ENCODE measurements at regions not wholly inside any gene's neighbourhood (a gene's known extent, or its start where the extent isn't known, plus 50 kb on each side); places are given as distances from the start of the nearest gene placed in this dataset.

GRCh38 chr7:81470724-81471379 lies 299.0 kb downstream of the HGF start:
- no peak overlapping the region for H3K27ac ChIP-seq
- peaks cover 0 to 7% (median 0%) of the 10 kb centered on the region in 10 experiments; a peak in 4 of 20 replicates for H3K4me1 ChIP-seq
- no peaks in the 10 kb centered on the region for H4K20me1 ChIP-seq
- H3K9me3 ChIP-seq (replicated peaks in 1 of 11): no peaks in the 10 kb centered on the region
- no peaks in the 10 kb centered on the region for H3K36me3 ChIP-seq
- H3K9ac ChIP-seq: no peak overlapping the region
- TF ChIP-seq Cebpa-rat (IDR thresholded peaks at IDR 0.05): no peak
- H3K4me2 ChIP-seq: no peak overlapping the region
- H3K4me3 ChIP-seq: no peak overlapping the region
- H3K27me3 ChIP-seq: no peaks in the 10 kb centered on the region

GRCh38 chr7:81469869-81470723 lies 299.8 kb downstream of the HGF start:
- Histone ChIP-seq H3K27me3 (no peaks in the 10 kb centered on the region), H3K4me2 (no peak overlapping the region), H4K20me1 (no peaks in the 10 kb centered on the region), H3K36me3 (no peaks in the 10 kb centered on the region), H3K9me3 (replicated peaks in 1 of 11) (no peaks in the 10 kb centered on the region), H3K4me3 (no peak overlapping the region), H3K9ac (no peak overlapping the region), H3K4me1 (peaks cover 0 to 7% (median 0%) of the 10 kb centered on the region in 10 experiments; a peak in 4 of 20 replicates), H3K27ac (no peak overlapping the region)
- TF ChIP-seq Cebpa-rat (IDR thresholded peaks at IDR 0.05): no peak

- Histone ChIP-seq H3K36me3 (no peaks in the 10 kb centered on the region), H3K27ac (no peak overlapping the region), H3K9ac (no peak overlapping the region), H3K27me3 (no peaks in the 10 kb centered on the region), H3K4me1 (peaks cover 0 to 7% (median 0%) of the 10 kb centered on the region in 10 experiments; a peak in 4 of 20 replicates), H4K20me1 (no peaks in the 10 kb centered on the region), H3K4me2 (no peak overlapping the region), H3K4me3 (no peak overlapping the region), H3K9me3 (replicated peaks in 1 of 11) (no peaks in the 10 kb centered on the region)
- no peak for TF ChIP-seq Cebpa-rat (IDR thresholded peaks at IDR 0.05)
Measured at GRCh38 chr7:81469153-81469868, 300.5 kb downstream of the HGF start.

GRCh38 chr7:81468526-81468925 lies 301.3 kb downstream of the HGF start:
- no peak for TF ChIP-seq Cebpa-rat (IDR thresholded peaks at IDR 0.05)

GRCh38 chr7:81467964-81468363 lies 301.9 kb downstream of the HGF start:
- Histone ChIP-seq H3K9me3 (replicated peaks in 1 of 11) (no peaks in the 10 kb centered on the region), H4K20me1 (no peaks in the 10 kb centered on the region), H3K27me3 (no peaks in the 10 kb centered on the region), H3K4me3 (no peak overlapping the region), H3K27ac (no peak overlapping the region), H3K36me3 (no peaks in the 10 kb centered on the region), H3K9ac (no peak overlapping the region), H3K4me2 (no peak overlapping the region), H3K4me1 (0 out of 20 replicates have a peak, but pooled peaks cover 0 to under 1% (median 0%) of the 10 kb centered on the region in 10 experiments)
- TF ChIP-seq Cebpa-rat (IDR thresholded peaks at IDR 0.05): no peak

More at GRCh38 chr7:81468526-81468925, 301.3 kb downstream of the HGF start:
- no peaks in the 10 kb centered on the region for H3K36me3 ChIP-seq
- no peak overlapping the region for H3K4me2 ChIP-seq
- no peaks in the 10 kb centered on the region for H4K20me1 ChIP-seq
- no peak overlapping the region for H3K27ac ChIP-seq
- H3K4me1 ChIP-seq: peaks cover 0 to 7% (median 0%) of the 10 kb centered on the region in 10 experiments; a peak in 4 of 20 replicates
- no peaks in the 10 kb centered on the region for H3K27me3 ChIP-seq
- no peak overlapping the region for H3K9ac ChIP-seq
- no peak overlapping the region for H3K4me3 ChIP-seq
- no peaks in the 10 kb centered on the region for H3K9me3 ChIP-seq (replicated peaks in 1 of 11)

- no peak overlapping the region for H3K27ac ChIP-seq
- no peaks in the 10 kb centered on the region for H3K36me3 ChIP-seq
- H3K9ac ChIP-seq: no peak overlapping the region
- no peaks in the 10 kb centered on the region for H3K9me3 ChIP-seq (replicated peaks in 1 of 11)
- H3K4me2 ChIP-seq: no peak overlapping the region
- TF ChIP-seq Cebpa-rat (IDR thresholded peaks at IDR 0.05): no peak
- no peaks in the 10 kb centered on the region for H3K27me3 ChIP-seq
- H3K4me3 ChIP-seq: no peak overlapping the region
- H3K4me1 ChIP-seq: peaks cover 0 to 11% (median 7%) of the 10 kb centered on the region in 10 experiments; a peak in 6 of 20 replicates
- no peaks in the 10 kb centered on the region for H4K20me1 ChIP-seq
Measured at GRCh38 chr7:81462672-81463071, 307.2 kb downstream of the HGF start.

GRCh38 chr7:81460250-81461045 lies 309.4 kb downstream of the HGF start:
- H3K27ac ChIP-seq: no peak overlapping the region
- no peak overlapping the region for H3K9ac ChIP-seq
- no peak for TF ChIP-seq Cebpa-rat (IDR thresholded peaks at IDR 0.05)
- H3K4me1 ChIP-seq: peaks cover 0 to 11% (median 7%) of the 10 kb centered on the region in 10 experiments; a peak in 6 of 20 replicates
- H4K20me1 ChIP-seq: no peaks in the 10 kb centered on the region
- no peaks in the 10 kb centered on the region for H3K9me3 ChIP-seq (replicated peaks in 1 of 11)
- no peak overlapping the region for H3K4me3 ChIP-seq
- no peaks in the 10 kb centered on the region for H3K27me3 ChIP-seq
- H3K36me3 ChIP-seq: no peaks in the 10 kb centered on the region
- H3K4me2 ChIP-seq: peak overlapping the region in 5 of 11 experiments; percentile 4 to 25 (median 5); a peak in 5 of 22 replicates

GRCh38 chr7:81459485-81459884 lies 310.4 kb downstream of the HGF start:
- Histone ChIP-seq H3K4me3 (no peak overlapping the region), H4K20me1 (no peaks in the 10 kb centered on the region), H3K4me1 (peaks cover 0 to 11% (median 7%) of the 10 kb centered on the region in 10 experiments; a peak in 6 of 20 replicates), H3K9me3 (replicated peaks in 1 of 11) (no peaks in the 10 kb centered on the region), H3K4me2 (no peak overlapping the region), H3K27me3 (no peaks in the 10 kb centered on the region), H3K27ac (no peak overlapping the region), H3K9ac (no peak overlapping the region), H3K36me3 (no peaks in the 10 kb centered on the region)
- no peak for TF ChIP-seq Cebpa-rat (IDR thresholded peaks at IDR 0.05)
